ENCODE measurements at regions not wholly inside any gene's neighbourhood (a gene's known extent, or its start where the extent isn't known, plus 50 kb on each side); places are given as distances from the start of the nearest gene placed in this dataset.

- intact Hi-C loops (cut with micrococcal nuclease), result loop anchor here (10.0 kb wide), 2 partner anchors 339 to 541 kb away; partner anchors contain the start of gene TRIB2
- H3K79me2 ChIP-seq (ENCODE audit: insufficient read depth, low read length), result no peaks in the 10 kb centered on the region
- H3K9ac ChIP-seq (ENCODE audit: low read length), result no peak overlapping the region
- no peak overlapping the region for H3K4me3 ChIP-seq (replicated peaks in 1 of 2; ENCODE audit: low read depth in 1 of 2, low read length in 2 of 2)
- no peak overlapping the region for H3K4me2 ChIP-seq (ENCODE audit: low read length)
- ChIA-PET CTCF (interaction anchor here (1.2 kb wide), 1 partner anchor 344 kb away, joined by 4 read pairs; no protein-coding TSS in a partner anchor), RAD21 (ENCODE audit: low non-redundant PET in 1 of 2, low total read pairs in 2 of 2, uncharacterized antibody in 2 of 2, unreplicated experiment in 2 of 2) (no interaction called here), POLR2A (no interaction called here)
- TF ChIP-seq ZBTB33 (IDR thresholded peaks at IDR 0.05; ENCODE audit: extremely low read depth, insufficient replicate concordance, low read length) (no peak), POLR2AphosphoS5 (IDR thresholded peaks at IDR 0.05; ENCODE audit: low read depth, low read length) (no peak), EZH2 (IDR thresholded peaks at IDR 0.05) (no peak), ZFX (IDR thresholded peaks at IDR 0.05) (no peak), SIN3A (IDR thresholded peaks at IDR 0.05; ENCODE audit: low read depth) (no peak), FOSL1 (IDR thresholded peaks at IDR 0.05; ENCODE audit: low read depth) (no peak)
- H3K9me2 ChIP-seq (ENCODE audit: insufficient read depth), result no peaks in the 10 kb centered on the region
- H3K9me3 ChIP-seq (ENCODE audit: control insufficient read depth in 1 of 2, insufficient read depth in 1 of 2, low read depth in 1 of 2, low read length in 2 of 2), result no peaks in the 10 kb centered on the region
- BruUV-seq (replicated peaks), result no TSS peak
- peaks cover 11 to 17% of the 10 kb centered on the region in 2 experiments; a peak in 3 of 4 replicates for H3K4me1 ChIP-seq (ENCODE audit: control insufficient read depth in 1 of 2, insufficient read depth in 2 of 2, low read length in 2 of 2)
- no peak for ATAC-seq
- H2AFZ ChIP-seq (ENCODE audit: low read depth, low read length, poor library complexity, severe bottlenecking), result no peak overlapping the region
- H3K36me3 ChIP-seq (ENCODE audit: control insufficient read depth in 1 of 2, insufficient read depth in 2 of 2, low read length in 2 of 2), result no peaks in the 10 kb centered on the region
- H3K27ac ChIP-seq (ENCODE audit: low read depth, low read length), result no peak overlapping the region
- H3K27me3 ChIP-seq (ENCODE audit: insufficient read depth, low read length), result no peaks in the 10 kb centered on the region
- no peak for DNase-seq (ENCODE audit: low read depth, low spot score)
- no peaks in the 10 kb centered on the region for H4K20me1 ChIP-seq (ENCODE audit: insufficient read depth)
These were observed 427.5 kb downstream of the LPIN1 start for GRCh38 chr2:12173943-12174340.

- DNase-seq (ENCODE audit: low read depth, low spot score), result no peak
- no peaks in the 10 kb centered on the region for H3K9me2 ChIP-seq (ENCODE audit: insufficient read depth)
- ChIA-PET POLR2A (no interaction called here), RAD21 (ENCODE audit: low non-redundant PET in 1 of 2, low total read pairs in 2 of 2, uncharacterized antibody in 2 of 2, unreplicated experiment in 2 of 2) (no interaction called here), CTCF (interaction anchor here (1.2 kb wide), 1 partner anchor 346 kb away, joined by 4 read pairs; no protein-coding TSS in a partner anchor)
- ATAC-seq, result no peak
- H3K9ac ChIP-seq (ENCODE audit: low read length), result no peak overlapping the region
- H3K27me3 ChIP-seq (ENCODE audit: insufficient read depth, low read length), result no peaks in the 10 kb centered on the region
- no TSS peak for BruUV-seq (replicated peaks)
- no peak overlapping the region for H3K27ac ChIP-seq (ENCODE audit: low read depth, low read length)
- no peak overlapping the region for H3K4me3 ChIP-seq (replicated peaks in 1 of 2; ENCODE audit: low read depth in 1 of 2, low read length in 2 of 2)
- H3K79me2 ChIP-seq (ENCODE audit: insufficient read depth, low read length), result no peaks in the 10 kb centered on the region
- H3K36me3 ChIP-seq (ENCODE audit: control insufficient read depth in 1 of 2, insufficient read depth in 2 of 2, low read length in 2 of 2), result no peaks in the 10 kb centered on the region
- H3K4me2 ChIP-seq (ENCODE audit: low read length), result no peak overlapping the region
- no peaks in the 10 kb centered on the region for H3K9me3 ChIP-seq (ENCODE audit: control insufficient read depth in 1 of 2, insufficient read depth in 1 of 2, low read depth in 1 of 2, low read length in 2 of 2)
- no peak for TF ChIP-seq YY1 (IDR thresholded peaks at IDR 0.05; ENCODE audit: extremely low read depth, insufficient replicate concordance, low read depth, low read length)
- no peak for TF ChIP-seq ZNF274 (IDR thresholded peaks at IDR 0.05; ENCODE audit: low read depth, low read length)
- no peak for TF ChIP-seq POLR2AphosphoS5 (IDR thresholded peaks at IDR 0.05; ENCODE audit: low read depth, low read length)
- no peak for TF ChIP-seq CBX3 (IDR thresholded peaks at IDR 0.05; ENCODE audit: low read depth)
- no peak for TF ChIP-seq SP1 (IDR thresholded peaks at IDR 0.05; ENCODE audit: low read depth)
- TF ChIP-seq CEBPB (IDR thresholded peaks at IDR 0.05; ENCODE audit: low read depth), result no peak
- intact Hi-C loops (cut with micrococcal nuclease), result loop anchor here (10.0 kb wide), 2 partner anchors 341 to 539 kb away; partner anchors contain the start of gene TRIB2
- no peak overlapping the region for H2AFZ ChIP-seq (ENCODE audit: low read depth, low read length, poor library complexity, severe bottlenecking)
- no peaks in the 10 kb centered on the region for H4K20me1 ChIP-seq (ENCODE audit: insufficient read depth)
- H3K4me1 ChIP-seq (ENCODE audit: control insufficient read depth in 1 of 2, insufficient read depth in 2 of 2, low read length in 2 of 2), result peaks cover 11 to 12% of the 10 kb centered on the region in 2 experiments; a peak in 3 of 4 replicates
These were observed 428.9 kb downstream of the LPIN1 start for GRCh38 chr2:12175323-12175722.
